Common myeloid progenitor, CD34-positive (primary cell): ENCODE measurements at regions not wholly inside any gene's neighbourhood (a gene's known extent, or its start where the extent isn't known, plus 50 kb on each side); places are given as distances from the start of the nearest gene placed in this dataset.

Source experiments
- CTCF ChIA-PET: fragments of 350-600 bp; sonication (Branson Sonifier 250); formaldehyde crosslinking; loops from one replicate; lab custom pipeline; 2021; ENCODE audit warnings: antibody characterized with exemption; lab: Charles Lee
- POLR2A ChIA-PET: fragments of 350-600 bp; sonication (Branson Sonifier 250); formaldehyde crosslinking; loops from one replicate; lab custom pipeline; 2021; ENCODE audit warnings: antibody characterized with exemption; lab: Charles Lee
- DNase-seq, 3 donors: peaks; one replicate each; pipeline versions ENCODE4 v3.0.0 to v3.0.0-alpha.2; 2013
- H3K27ac ChIP-seq, 2 experiments: 1 replicate in 1 of 2; 2 replicates in 1 of 2; pipeline ENCODE4 v1.7.0; 2013; ENCODE audit warnings: inconsistent platforms in 2 of 2, low read length in 2 of 2, mild to moderate bottlenecking in 2 of 2, low read depth in 1 of 2, moderate library complexity in 1 of 2; ENCODE audit not compliant: severe bottlenecking in 2 of 2, insufficient read depth in 1 of 2, poor library complexity in 1 of 2
- H3K27me3 ChIP-seq, 5 experiments: replicated peaks in 2 of 5; 1 replicate in 3 of 5; 2 replicates in 2 of 5; pipeline versions ENCODE4 v1.6.1 to v1.7.0; 2013; ENCODE audit warnings: low read length in 4 of 5, mild to moderate bottlenecking in 2 of 5, moderate library complexity in 2 of 5, inconsistent platforms in 1 of 5; ENCODE audit not compliant: insufficient read depth in 5 of 5, control insufficient read depth in 4 of 5
- H3K36me3 ChIP-seq, 4 experiments: 1 replicate in 2 of 4; 2 replicates in 2 of 4; pipeline versions ENCODE4 v1.6.1 to v1.7.0; 2013; ENCODE audit warnings: low read length in 3 of 4, control low read depth in 1 of 4, mild to moderate bottlenecking in 1 of 4; ENCODE audit not compliant: control insufficient read depth in 4 of 4, insufficient read depth in 4 of 4
- H3K4me1 ChIP-seq, 4 experiments: 1 replicate in 3 of 4; 2 replicates in 1 of 4; pipeline versions ENCODE4 v1.6.1 to v1.7.1; 2013; ENCODE audit warnings: low read length in 3 of 4, mild to moderate bottlenecking in 3 of 4, control low read depth in 1 of 4, inconsistent platforms in 1 of 4, moderate library complexity in 1 of 4; ENCODE audit not compliant: control insufficient read depth in 4 of 4, insufficient read depth in 4 of 4; ENCODE audit errors: control extremely low read depth in 1 of 4
- H3K4me3 ChIP-seq, 7 experiments: 1 replicate in 4 of 7; 2 replicates in 3 of 7; pipeline versions ENCODE4 v1.5.1 to v1.7.0; 2013; ENCODE audit warnings: mild to moderate bottlenecking in 7 of 7, low read length in 6 of 7, moderate library complexity in 6 of 7, inconsistent platforms in 2 of 7, low read depth in 2 of 7, control low read depth in 1 of 7; ENCODE audit not compliant: insufficient read depth in 4 of 7, control insufficient read depth in 1 of 7; ENCODE audit errors: extremely low read depth in 1 of 7
- H3K9me3 ChIP-seq, 5 experiments: 1 replicate in 4 of 5; 2 replicates in 1 of 5; pipeline versions ENCODE4 v1.6.1 to v1.7.1; 2013; ENCODE audit warnings: low read length in 4 of 5, mild to moderate bottlenecking in 2 of 5, inconsistent platforms in 1 of 5, low read depth in 1 of 5, moderate library complexity in 1 of 5; ENCODE audit not compliant: control insufficient read depth in 4 of 5, insufficient read depth in 2 of 5; ENCODE audit errors: control extremely low read depth in 1 of 5
- WGBS: methylation state at CpG from one replicate; pipeline ENCODE4 v1.1.5; 2013; ENCODE audit not compliant: insufficient coverage; 5-methylcytosine and 5-hydroxymethylcytosine counted together

GRCh38 chr3:111244760-111245159 lies 173.1 kb downstream of the NECTIN3 start:
- POLR2A ChIA-PET = no interaction called here
- no peak overlapping the region for H3K27ac ChIP-seq
- no peak for DNase-seq
- peaks cover 0 to 13% (median 2%) of the 10 kb centered on the region in 4 experiments for H3K4me1 ChIP-seq
- WGBS = no CpG with 5 or more reads among the region's 1 CpG
- H3K27me3 ChIP-seq = no peaks in the 10 kb centered on the region
- H3K9me3 ChIP-seq = peaks cover 0 to 17% (median 12%) of the 10 kb centered on the region in 5 experiments
- H3K4me3 ChIP-seq = no peak overlapping the region
- CTCF ChIA-PET = interaction anchor here (0.7 kb wide), 1 partner anchor 14 kb away, joined by 3 read pairs; no protein-coding TSS in a partner anchor
- H3K36me3 ChIP-seq = no peaks in the 10 kb centered on the region

- 58% methylated on average over 6 of the region's 7 CpGs for WGBS
- Histone ChIP-seq H3K4me3 (no peak overlapping the region), H3K4me1 (peaks cover 0 to 13% (median 2%) of the 10 kb centered on the region in 4 experiments), H3K9me3 (peaks cover 0 to 13% (median 7%) of the 10 kb centered on the region in 5 experiments), H3K27ac (no peak overlapping the region), H3K27me3 (no peaks in the 10 kb centered on the region), H3K36me3 (no peaks in the 10 kb centered on the region)
- POLR2A ChIA-PET = no interaction called here
- CTCF ChIA-PET = interaction anchor here (0.6 kb wide), 1 partner anchor 86 kb away, joined by 5 read pairs; no protein-coding TSS in a partner anchor
- peak in 2 of 3 donors; percentile 23 to 45 for DNase-seq
These were observed 175.5 kb downstream of the NECTIN3 start for GRCh38 chr3:111246967-111247760.

GRCh38 chr3:111248406-111248805 lies 176.8 kb downstream of the NECTIN3 start:
- ChIA-PET CTCF (no interaction called here), POLR2A (no interaction called here)
- Histone ChIP-seq H3K27me3 (no peaks in the 10 kb centered on the region), H3K4me3 (no peak overlapping the region), H3K9me3 (peaks cover 0 to under 1% (median 0%) of the 10 kb centered on the region in 5 experiments), H3K36me3 (no peaks in the 10 kb centered on the region), H3K4me1 (peaks cover 0 to 13% (median 5%) of the 10 kb centered on the region in 4 experiments), H3K27ac (no peak overlapping the region)
- DNase-seq = no peak
- no CpG with 5 or more reads among the region's 1 CpG for WGBS

- no peak overlapping the region for H3K4me3 ChIP-seq
- H3K9me3 ChIP-seq = no peaks in the 10 kb centered on the region
- CTCF ChIA-PET = no interaction called here
- H3K27ac ChIP-seq = no peak overlapping the region
- H3K27me3 ChIP-seq = no peaks in the 10 kb centered on the region
- H3K4me1 ChIP-seq = peaks cover 0 to 16% (median 5%) of the 10 kb centered on the region in 4 experiments
- no peak for DNase-seq
- POLR2A ChIA-PET = no interaction called here
- H3K36me3 ChIP-seq = no peaks in the 10 kb centered on the region
These were observed 177.8 kb downstream of the NECTIN3 start for GRCh38 chr3:111249421-111249820.

- Histone ChIP-seq H3K4me1 (peaks cover 0 to 7% (median 3%) of the 10 kb centered on the region in 4 experiments), H3K36me3 (no peaks in the 10 kb centered on the region), H3K27ac (no peak overlapping the region), H3K9me3 (peaks cover 0 to 3% (median 0%) of the 10 kb centered on the region in 5 experiments), H3K4me3 (no peak overlapping the region), H3K27me3 (no peaks in the 10 kb centered on the region)
- CTCF ChIA-PET = interaction anchor here (0.9 kb wide), 1 partner anchor 86 kb away, joined by 3 read pairs; no protein-coding TSS in a partner anchor
- peak in 2 of 3 donors; percentile 20 to 35 for DNase-seq
- WGBS = 33% methylated on average over 3 of the region's 3 CpGs
- POLR2A ChIA-PET = no interaction called here
These were observed 181.2 kb downstream of the NECTIN3 start for GRCh38 chr3:111252779-111253178.

GRCh38 chr3:111253733-111254132 lies 182.1 kb downstream of the NECTIN3 start:
- Histone ChIP-seq H3K9me3 (peaks cover 0 to 3% (median 0%) of the 10 kb centered on the region in 5 experiments), H3K27me3 (no peaks in the 10 kb centered on the region), H3K36me3 (no peaks in the 10 kb centered on the region), H3K27ac (no peak overlapping the region), H3K4me3 (no peak overlapping the region), H3K4me1 (peaks cover 0 to 6% (median 2%) of the 10 kb centered on the region in 4 experiments)
- 100% methylated on average over 1 of the region's 2 CpGs for whole genome bisulfite sequencing
- ChIA-PET POLR2A (no interaction called here), CTCF (interaction anchor here (0.9 kb wide), 1 partner anchor 85 kb away, joined by 3 read pairs; no protein-coding TSS in a partner anchor)
- DNase-seq = no peak

- ChIA-PET POLR2A (interaction anchor here (0.7 kb wide), 1 partner anchor 54 kb away, joined by 4 read pairs; no protein-coding TSS in a partner anchor), CTCF (no interaction called here)
- Histone ChIP-seq H3K27me3 (no peaks in the 10 kb centered on the region), H3K4me1 (no peaks in the 10 kb centered on the region), H3K9me3 (no peaks in the 10 kb centered on the region), H3K36me3 (no peaks in the 10 kb centered on the region), H3K27ac (no peak overlapping the region), H3K4me3 (no peak overlapping the region)
- DNase-seq = no peak
These were observed 189.3 kb downstream of the NECTIN3 start for GRCh38 chr3:111260878-111261277.
